ENCODE measurements at regions not wholly inside any gene's neighbourhood (a gene's known extent, or its start where the extent isn't known, plus 50 kb on each side); places are given as distances from the start of the nearest gene placed in this dataset.

DNA sequence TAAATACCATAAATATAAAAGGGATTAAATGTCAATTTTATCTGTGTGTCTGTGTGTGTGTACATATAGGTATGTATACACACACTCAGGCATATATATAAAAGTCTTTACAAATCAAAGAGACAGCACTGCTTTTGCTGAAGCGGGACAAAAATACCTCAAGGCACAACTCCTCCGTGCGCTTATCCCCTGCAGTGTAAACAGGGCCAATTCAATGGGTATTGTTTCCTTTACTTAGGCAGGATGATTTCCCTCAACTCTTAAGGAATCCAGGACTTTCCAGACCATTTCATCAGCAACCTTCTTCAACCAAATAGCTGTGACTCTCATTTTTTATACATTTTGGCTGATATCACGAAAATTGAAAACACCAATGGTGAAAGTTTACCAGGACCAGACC, 227.7 kb downstream of the CRPPA start:
- DNase-seq (no peak), ATAC-seq (no peak)
- intact Hi-C loops (cut with DNase I, micrococcal nuclease), result no loop called here

DNA sequence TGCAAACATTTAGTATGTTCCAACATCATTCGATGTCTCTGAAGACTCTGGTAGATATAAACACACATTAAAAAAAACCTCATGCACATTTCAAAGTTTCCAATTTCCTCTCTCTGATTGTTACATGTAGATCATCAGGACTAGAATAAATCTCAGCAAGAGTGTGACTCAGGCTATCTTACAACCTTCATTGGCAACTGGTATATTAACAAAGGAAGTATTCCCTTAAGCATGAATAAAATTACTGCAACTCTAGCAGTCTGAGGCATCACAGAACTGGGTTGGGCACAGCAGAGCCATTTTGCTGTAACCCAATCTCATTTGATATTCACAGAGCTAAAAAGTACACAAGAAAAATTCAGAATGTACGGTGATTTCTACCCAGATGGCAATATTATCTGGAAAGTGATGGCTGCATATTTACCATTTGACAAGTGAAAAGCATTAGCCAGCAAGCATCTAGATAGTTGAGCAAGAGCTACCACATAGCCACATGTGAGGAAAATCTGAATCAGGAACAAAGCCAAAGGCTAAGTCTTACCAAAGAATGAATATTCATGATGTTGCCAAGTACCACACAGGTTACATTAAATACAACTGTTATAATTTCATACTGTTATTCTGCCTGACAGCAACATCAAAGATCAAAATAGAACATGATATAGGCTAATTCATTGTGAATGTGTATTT, 232.2 kb downstream of the CRPPA start:
- ATAC-seq (no peak), DNase-seq (no peak)
- intact Hi-C loops (cut with DNase I, micrococcal nuclease), result no loop called here

DNA sequence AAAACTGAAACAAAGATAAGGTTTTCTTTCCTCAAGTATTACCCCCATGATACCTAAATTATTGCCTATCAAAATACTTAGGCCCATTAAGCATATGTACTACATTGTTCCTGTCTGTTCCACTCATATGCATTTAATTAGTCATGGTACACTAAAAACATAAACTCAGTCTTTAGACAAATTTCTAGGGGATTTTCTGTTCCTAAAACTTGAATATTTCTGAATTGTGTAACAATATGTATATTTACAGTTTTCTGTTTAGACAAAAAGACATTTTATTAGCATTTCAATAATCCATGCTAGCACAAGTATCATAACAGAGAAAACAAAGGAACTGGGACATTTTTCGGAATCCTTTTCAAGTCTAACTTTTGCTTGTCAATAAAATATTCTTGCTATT, 234.2 kb downstream of the CRPPA start:
- intact Hi-C loops (cut with DNase I, micrococcal nuclease), result no loop called here
- DNase-seq (no peak), ATAC-seq (no peak)

- no peak for DNase-seq
- no peak for ATAC-seq
- intact Hi-C loops (cut with DNase I, micrococcal nuclease), result no loop called here
Measured at GRCh38 chr7:16178585-16178984, 242.8 kb downstream of the CRPPA start.

DNA sequence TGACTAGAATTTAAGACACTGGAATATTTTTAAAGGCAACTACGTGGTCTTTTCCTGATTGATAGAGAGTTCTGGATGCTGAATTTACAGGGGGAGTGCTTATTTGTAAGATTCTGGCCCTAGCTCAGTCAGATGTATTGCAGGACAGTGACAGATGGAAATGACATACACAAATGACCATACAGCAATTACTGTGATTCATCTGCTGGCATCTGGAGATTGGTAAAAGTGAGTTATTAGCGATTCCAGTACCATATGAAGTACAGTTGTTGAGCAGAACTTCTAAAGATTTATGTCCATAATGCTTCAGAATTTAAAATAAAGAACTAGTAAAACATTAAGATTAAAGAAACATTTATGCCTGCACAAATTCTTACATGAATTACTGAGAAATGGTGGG, 243.2 kb downstream of the CRPPA start:
- DNase-seq (no peak), ATAC-seq (no peak)
- intact Hi-C loops (cut with DNase I, micrococcal nuclease), result no loop called here

DNA sequence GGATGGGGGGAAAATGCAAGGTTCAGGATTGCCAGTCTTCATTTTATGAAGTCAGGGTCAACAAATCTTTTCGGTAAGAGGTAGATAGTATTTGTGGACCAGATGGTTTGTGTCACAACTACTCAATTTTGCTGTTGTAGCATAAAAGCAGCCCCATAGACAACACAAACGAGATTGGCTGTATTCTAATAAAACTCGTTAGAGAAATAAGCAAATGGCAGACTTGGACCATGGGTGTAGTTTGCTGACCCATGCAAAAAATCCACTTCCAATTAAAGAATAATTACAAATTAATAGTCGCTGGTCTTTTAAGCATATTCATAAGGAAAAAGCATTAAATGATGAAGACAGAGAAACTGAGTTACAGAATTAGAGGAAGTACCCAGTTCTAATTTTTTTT, 247.1 kb downstream of the CRPPA start:
- no peak for DNase-seq
- ATAC-seq, result no peak
- intact Hi-C loops (cut with DNase I, micrococcal nuclease), result no loop called here

- no peak for DNase-seq
- intact Hi-C loops (cut with DNase I, micrococcal nuclease), result no loop called here
- ATAC-seq, result no peak
Measured at GRCh38 chr7:16172366-16172765, 249.0 kb downstream of the CRPPA start.

- intact Hi-C loops (cut with DNase I, micrococcal nuclease), result no loop called here
- no peak for ATAC-seq
- DNase-seq, result no peak
Measured at GRCh38 chr7:16171928-16172327, 249.4 kb downstream of the CRPPA start.

DNA sequence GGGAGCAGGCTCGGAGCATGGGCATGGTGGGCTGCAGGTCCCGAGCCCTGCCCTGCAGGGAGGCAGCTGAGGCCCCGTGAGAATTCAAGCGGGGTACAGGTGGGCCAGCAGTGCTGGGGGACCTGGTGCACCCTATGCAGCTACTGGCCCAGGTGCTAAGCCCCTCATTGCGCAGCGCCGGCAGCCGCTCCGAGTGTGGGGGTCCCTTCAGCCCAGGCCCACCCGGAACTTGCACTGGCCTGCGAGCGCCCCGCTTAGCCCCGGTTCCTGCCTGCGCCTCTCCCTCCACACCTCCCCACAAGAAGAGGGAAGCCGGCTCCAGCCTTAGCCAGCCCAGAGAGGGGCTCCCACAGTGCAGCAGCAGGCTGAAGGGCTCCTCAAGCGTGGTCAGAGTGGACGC, 250.7 kb downstream of the CRPPA start:
- no peak for ATAC-seq
- intact Hi-C loops (cut with DNase I, micrococcal nuclease), result no loop called here
- DNase-seq, result no peak

GRCh38 chr7:16169537-16169936, 251.8 kb downstream of the CRPPA start:
- no peak for ATAC-seq
- DNase-seq, result no peak
- intact Hi-C loops (cut with DNase I, micrococcal nuclease), result no loop called here

DNA sequence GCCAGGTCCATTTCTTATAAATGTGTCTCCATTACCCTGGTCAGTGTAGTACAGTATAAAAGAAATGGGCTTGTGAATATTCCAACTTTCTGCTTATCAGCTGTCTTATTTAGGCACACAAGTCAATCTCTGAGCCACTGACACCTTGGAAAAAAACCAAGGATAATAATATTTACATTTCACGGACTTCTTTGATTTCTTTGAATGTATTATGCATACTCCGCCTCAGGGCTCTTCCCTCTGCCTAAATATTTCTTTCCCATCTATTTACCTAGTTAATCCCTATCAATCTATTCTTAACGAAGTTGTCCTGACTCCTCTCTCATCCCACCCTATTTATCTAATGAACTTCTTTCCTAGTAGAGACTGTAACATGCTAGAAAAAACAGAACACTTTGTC, 253.8 kb downstream of the CRPPA start:
- DNase-seq (no peak), ATAC-seq (no peak)
- intact Hi-C loops (cut with DNase I, micrococcal nuclease), result no loop called here

DNA sequence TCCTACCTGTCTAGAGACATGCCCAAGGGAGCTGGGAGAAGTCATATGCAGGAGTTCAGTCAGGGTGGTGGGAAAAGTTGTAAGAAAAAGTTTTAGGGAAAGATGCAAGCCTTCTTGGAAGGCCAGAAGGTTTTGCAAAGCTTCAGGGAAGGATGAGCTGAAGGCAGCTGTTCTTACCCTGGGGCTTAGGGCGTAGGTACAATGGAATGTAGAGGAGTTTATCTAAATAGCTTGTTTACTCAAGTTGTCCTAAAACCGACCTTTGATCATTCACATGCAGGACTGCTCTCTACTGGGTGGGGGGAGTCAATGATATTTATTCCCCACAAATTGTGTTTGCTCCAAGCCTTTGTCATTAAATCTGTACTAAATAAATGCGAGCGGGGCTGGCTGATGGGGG, 277.0 kb downstream of the CRPPA start:
- DNase-seq (no peak), ATAC-seq (no peak)
- intact Hi-C loops (cut with DNase I, micrococcal nuclease), result no loop called here

- DNase-seq (no peak), ATAC-seq (no peak)
- intact Hi-C loops (cut with DNase I, micrococcal nuclease), result no loop called here
Measured at GRCh38 chr7:16137944-16138343, 283.4 kb downstream of the CRPPA start.

DNA sequence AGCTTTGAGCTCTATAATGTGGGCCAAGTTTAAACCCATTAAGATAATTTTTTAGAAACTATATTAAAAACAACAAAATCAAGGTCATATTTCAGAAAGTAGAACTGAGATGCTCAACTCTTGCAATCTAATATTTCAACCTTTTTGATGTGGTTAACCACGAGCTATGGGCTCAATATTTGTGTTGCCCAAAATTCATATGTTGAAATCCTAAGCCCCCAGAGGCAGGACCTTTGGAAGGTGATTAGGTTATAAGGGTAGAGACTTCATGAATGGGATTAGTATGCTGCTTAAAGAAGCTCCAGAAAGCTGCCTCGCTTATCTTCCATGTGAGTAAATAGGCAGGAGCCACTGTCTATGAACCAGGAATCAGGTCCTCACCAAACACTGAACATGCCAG, 284.4 kb downstream of the CRPPA start:
- DNase-seq (no peak), ATAC-seq (no peak)
- intact Hi-C loops (cut with DNase I, micrococcal nuclease), result no loop called here

DNA sequence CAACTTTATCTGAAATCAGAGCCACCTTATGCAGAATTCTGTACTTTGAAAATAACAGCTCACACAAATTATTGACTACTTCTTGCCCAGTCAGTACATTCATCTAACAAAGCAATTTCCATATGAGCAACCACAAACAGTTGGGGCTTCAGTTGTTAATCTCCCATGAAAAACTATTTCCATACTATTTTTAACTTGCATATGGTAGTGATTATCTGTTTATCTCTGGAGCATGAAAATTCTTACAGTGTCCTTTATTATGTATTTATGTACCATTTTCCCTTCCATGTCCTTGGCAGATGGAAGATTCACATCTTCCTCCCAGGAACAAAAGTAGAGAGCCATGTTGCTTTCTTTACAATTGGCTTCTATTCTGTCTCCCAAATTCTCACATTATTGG, 285.7 kb downstream of the CRPPA start:
- intact Hi-C loops (cut with DNase I, micrococcal nuclease), result no loop called here
- DNase-seq (no peak), ATAC-seq (no peak)

GRCh38 chr7:16130111-16131110, 290.9 kb downstream of the CRPPA start:
- DNase-seq (no peak), ATAC-seq (no peak)
- intact Hi-C loops (cut with DNase I, micrococcal nuclease), result no loop called here

DNA sequence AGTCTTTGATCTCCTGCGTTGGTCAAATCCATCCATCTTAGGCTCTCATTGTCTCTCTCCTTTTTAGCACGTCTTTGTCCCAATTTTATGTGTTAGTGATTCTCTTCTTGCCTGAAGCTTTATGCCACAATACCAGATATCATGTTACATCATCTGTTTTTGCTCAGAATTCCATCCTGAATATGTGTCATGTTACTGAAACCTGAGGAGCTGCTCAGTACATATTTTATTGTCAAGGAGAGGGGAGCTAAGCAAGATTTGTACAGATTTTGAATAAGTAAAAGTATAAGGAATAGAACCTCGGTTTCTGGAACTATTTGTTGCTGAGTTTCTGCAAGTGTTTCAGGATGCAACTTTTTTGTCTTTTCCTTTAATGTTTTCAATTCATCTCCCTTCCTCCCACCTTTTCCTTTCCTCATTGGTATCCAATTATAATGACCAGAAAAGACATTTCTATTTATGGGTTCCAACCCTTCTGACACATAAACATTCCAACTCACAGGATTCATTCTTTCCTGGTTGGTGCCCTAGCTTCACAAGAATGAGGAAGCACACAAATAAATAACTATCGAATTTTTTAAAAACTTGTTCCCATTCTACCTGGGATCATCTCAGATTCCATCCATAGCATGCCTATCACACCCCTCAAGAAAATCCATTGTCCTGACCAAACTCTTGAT, 291.8 kb downstream of the CRPPA start:
- ATAC-seq (no peak), DNase-seq (no peak)
- intact Hi-C loops (cut with DNase I, micrococcal nuclease), result no loop called here

- ATAC-seq (no peak), DNase-seq (no peak)
- intact Hi-C loops (cut with DNase I, micrococcal nuclease), result no loop called here
Measured at GRCh38 chr7:16123117-16123770, 298.1 kb downstream of the CRPPA start.

DNA sequence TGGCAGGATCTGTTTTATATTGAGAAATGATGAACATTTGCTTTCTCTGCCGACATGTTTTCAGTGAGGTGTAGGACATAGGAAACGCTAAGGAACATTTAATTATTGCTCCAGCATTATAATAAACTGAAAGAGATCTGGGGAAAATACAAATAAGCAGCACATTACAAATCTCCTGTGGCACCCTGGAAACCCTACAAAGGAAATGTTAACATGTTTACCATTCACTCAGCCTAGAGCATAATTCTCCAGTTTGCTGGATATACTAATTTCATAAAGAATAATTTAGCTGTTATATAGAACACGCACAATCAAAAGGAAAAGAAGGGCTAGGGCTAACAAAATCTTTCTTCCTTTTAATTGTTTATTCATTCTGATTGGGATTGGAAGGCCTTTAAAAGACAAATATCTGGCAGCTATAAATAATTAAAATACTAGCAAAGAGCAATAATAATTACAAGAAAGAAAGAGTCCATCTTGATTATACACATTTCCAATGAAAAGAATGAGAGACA, 299.4 kb downstream of the CRPPA start:
- ATAC-seq, result no peak
- intact Hi-C loops (cut with DNase I, micrococcal nuclease), result no loop called here

More for the DNA sequence above, 299.4 kb downstream of the CRPPA start:
- DNase-seq, result no peak
